GM18502 (cell line): ENCODE measurements at regions not wholly inside any gene's neighbourhood (a gene's known extent, or its start where the extent isn't known, plus 50 kb on each side); places are given as distances from the start of the nearest gene placed in this dataset.

Experiments used
- ATAC-seq: cut with Tn5 transposase; IDR thresholded peaks from one replicate; pipeline ENCODE4 v1.9.1; 2021; ENCODE audit warnings: mild to moderate bottlenecking; ENCODE audit not compliant: unreplicated experiment, poor library complexity

DNA sequence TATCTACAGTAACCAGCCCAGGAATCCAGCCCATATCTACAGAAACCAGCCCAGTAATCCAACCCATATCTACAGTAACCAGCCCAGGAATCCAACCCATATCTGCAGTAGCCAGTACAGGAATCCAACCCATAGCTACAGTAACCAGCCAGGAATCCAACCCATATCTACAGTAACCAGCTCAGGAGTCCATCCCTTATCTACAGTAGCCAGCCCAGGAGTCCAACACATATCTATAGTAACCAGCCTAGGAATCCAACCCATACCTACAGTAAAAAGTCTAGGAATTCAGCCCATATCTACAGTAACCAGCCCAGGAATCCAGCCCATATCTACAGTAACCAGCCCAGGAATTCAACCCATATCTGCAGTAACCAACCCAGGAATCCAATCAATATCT lies 445.0 kb upstream of the BOD1L1 start:
- ATAC-seq = no peak

DNA sequence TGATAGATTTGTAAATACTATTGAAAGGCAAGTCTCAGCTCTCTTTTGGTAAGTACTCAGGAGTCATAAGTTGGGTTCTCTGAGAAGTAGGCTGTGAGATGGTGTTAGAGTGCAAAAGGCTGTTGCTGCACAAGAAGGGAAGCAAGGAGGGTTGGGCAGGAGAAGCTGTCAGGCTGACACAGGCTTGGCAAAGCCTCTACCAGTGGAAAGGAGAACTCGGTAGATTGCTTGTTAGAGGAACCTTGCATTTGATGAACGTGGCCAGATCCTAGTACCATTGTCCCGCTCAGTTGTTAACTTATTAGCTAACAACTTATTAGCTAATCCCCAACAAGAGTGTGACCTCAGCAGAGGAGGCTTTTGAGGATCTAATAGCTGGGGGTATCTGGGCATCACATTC lies 449.3 kb upstream of the BOD1L1 start:
- no peak for ATAC-seq

DNA sequence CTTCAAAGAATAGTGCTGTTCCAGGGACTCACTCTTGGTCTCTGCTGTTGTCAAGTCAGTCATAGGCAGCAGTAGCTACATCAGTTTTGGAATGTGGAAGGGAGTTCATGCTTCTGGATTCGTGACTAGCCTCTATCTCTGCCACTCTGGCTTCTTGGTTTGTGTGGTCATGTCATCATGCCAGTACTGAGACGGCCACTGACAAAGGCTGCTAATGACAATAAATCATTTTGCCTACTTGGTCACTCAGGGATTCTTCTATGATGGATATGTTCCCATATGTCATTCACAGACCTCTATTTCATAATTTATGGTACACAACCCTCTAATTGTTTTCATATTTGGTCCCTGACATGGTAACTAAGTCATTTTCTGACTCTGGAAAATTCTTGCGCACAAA lies 450.8 kb upstream of the BOD1L1 start:
- no peak for ATAC-seq

DNA sequence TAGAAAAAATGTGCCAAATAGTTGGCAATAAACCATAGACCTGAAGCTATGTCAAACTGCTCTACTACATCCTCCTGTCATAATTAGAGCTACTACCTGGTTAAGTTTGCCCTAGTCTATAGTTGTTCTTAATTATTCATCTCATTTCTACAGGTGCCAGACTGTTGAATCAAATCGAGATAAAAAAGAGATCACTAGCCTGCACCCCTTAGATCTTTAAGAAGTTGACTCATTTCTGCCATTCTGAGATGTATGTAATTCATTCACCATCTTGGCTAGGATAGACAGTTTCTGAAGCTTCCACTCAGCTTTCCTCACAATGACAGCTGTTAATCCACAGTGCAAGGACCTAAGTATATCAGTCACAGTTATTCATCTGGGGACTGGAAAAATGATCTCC lies 452.1 kb upstream of the BOD1L1 start:
- no peak for ATAC-seq

DNA sequence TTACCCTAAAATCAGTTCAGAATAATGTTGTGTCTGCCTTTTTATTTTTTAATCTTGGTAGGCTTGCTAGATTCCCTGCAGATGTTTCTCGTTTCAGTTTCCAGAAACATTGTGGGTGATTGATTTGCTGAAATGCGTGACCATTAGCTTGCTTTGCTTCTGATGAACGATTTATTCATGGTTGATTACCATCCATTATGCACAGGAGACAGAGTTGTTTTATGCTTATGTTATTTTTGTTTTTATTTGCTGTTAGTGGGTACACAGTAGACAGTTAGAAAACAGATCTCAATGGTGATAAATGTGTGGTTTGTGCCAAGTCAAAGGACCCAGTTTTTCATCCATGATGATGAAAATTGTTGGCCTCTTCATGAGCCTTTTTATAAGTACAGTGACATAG lies 455.6 kb upstream of the BOD1L1 start:
- no peak for ATAC-seq

DNA sequence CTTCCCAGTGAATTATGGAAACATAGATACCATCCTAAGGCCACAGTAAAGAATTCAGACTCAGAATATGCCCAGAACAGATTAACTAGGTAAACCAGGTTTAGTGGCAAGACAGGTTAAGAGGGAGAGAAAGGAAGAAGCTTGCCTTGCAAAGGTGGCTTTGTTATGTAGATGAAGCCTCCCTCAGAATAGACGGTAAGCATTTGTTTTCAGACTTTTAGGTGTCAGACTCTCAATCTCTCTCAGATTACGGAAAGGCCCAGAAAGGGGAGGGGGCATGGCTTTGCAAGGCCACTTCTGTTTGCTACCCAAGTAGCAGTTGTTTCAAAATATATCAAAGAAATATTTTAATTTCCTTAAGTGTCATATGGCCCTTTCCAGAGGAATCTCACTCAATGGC lies 457.1 kb upstream of the BOD1L1 start:
- ATAC-seq = no peak

DNA sequence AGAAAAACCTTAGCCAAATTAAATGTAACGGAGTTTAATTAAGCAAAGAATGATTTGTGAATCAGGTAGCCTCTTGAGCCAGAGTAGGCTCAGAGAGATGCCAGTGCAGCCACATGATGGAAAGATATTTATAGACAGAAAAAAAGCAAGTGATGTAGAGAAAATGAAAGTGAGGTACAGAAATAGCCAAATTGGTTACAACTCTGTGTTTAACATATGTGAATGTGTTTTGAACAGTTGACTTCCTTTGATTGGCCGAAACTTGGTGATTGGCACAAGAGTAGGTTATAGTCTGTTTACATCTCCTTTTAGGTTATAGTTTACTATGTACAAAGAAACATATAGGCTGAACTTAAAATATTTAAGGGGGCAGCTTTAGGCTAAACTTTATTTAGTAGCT lies 459.9 kb upstream of the BOD1L1 start:
- peak; percentile 84 for ATAC-seq

DNA sequence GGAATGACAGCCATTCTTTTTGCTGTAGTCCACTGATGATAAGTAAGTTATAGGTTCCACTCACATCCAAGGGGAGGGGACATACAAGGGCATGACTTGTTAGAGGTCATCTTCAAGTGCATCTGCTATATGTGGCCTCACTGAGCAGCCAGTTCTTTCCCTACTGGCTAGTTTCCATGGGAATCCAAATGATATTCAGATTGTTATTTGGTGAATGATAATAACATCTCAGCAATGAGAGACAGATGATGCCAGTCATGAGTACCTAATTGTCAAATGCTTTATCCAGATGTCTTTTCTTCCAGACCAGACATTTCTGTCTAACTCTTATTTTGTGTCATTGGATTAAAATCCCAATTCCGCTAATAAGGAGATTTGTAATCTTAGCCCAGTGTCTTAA lies 460.4 kb upstream of the BOD1L1 start:
- no peak for ATAC-seq

DNA sequence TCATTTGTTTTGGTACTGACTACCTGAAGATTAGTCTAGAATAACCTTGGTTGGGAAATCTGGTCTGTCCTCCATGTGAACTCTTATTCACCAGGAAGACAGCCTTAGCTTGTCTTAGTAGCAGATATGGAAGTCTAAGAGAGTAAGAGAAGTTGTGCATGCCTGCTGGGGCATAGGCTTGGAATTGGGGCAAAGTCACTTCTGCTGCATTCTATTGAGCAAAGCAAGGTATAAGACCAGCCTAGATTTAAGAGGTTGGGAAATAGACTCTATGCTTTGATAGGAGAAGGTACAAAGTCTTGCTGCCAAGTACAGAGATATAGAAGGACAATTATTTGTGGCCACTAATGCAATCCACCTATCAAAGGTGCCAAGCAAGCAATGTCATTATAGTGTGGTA lies 464.0 kb upstream of the BOD1L1 start:
- ATAC-seq = no peak

DNA sequence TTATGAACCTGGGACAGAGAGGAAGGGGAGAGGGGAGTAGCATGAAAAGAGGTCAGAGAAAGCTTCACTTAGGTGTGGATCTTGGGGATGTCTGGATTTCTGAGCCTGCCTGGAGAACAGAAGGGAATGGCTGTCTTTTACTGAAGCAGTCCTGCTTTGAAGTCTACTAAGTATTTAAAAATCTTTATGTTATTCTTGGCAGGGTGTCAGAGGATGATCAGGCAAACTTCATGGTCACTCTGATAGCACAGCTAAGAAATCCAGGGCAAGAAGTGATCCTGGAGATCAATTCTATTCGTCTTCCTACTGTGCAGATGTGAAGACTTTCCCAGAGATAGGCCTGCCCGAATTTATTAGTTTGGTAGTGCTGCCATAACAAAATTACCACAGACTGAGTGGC lies 464.4 kb upstream of the BOD1L1 start:
- no peak for ATAC-seq

DNA sequence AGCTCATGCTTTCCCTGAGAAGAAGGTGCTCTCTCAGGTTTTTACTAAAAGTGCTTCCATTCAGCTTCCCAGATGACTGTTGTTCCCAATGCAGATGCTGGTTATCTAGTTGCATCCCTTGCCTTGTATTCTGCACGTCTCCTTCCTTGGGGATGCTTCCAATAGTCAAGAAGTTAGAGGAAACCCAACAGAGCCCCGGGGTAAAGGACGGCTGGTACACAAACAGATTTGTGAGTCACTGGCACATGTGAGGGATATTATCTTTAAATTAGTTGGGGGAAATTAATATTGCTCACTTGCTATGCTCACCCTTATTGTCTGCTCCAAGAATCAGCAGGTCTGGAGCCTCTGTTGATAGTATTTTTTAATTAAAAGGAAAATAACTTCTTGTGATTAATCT lies 465.2 kb upstream of the BOD1L1 start:
- ATAC-seq = no peak

DNA sequence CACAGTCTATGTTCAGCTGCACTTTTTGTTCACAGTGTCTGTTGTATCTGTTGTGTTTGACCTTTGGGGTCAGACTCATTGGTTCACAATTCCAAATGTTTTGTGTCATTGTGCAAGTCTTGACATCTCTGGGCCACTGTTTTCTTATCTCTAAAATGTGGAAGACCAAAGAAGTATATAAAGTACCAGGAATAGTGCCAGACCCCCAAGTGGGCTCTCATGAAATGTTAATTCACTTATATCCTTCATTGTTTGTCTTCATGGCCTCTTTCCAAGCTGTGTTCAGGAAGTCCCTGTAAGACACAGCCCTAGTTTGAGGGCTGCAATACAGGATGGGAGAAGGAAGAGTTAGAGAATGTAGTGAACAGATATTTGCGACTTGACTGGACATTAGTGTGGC lies 468.3 kb upstream of the BOD1L1 start:
- ATAC-seq = no peak

DNA sequence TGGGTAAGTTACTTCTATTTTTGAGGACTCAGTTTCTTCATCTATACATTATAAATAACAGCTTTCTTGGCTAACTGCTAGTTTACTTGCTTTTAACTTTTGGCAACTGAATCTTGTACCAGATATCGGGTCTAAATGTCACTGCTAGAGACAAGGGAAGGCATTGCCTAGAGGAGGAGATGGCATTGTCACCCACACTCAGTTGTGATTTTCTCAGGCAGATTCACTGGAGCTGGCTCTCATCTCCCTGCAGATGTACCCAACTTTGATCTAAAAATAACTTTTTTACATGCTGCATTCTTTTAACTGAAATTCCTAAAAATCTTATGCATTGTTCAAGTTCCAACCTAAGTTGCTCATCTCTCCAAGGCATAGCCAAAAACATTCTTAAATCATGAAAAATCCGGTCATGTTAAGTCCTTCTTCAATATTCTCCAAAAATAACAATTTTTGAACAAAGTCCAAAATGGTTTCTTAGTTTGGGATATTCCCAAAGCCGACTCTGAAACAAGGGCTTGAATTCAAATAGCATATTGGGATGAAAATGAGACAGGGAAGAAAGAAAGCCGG lies 469.0 kb upstream of the BOD1L1 start:
- ATAC-seq = no peak

DNA sequence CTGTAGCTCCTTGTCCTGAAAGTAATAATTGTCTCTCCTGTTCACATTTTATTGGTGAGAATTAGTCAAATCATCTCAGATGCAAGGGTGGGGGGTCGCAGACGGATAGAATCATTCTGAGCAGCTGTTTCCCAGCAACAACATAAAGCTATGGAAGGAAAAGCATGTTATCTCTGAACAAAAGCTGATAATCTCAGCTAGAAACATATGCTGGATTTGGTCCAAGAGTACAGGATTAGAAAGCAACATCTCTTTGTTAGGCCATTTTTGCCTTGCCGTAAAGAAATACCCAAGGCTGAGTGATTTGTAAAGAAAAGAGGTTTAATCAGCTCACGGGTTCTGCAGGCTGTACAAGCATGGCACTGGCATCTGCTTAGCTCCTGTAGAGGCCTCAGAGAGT lies 472.8 kb upstream of the BOD1L1 start:
- no peak for ATAC-seq

DNA sequence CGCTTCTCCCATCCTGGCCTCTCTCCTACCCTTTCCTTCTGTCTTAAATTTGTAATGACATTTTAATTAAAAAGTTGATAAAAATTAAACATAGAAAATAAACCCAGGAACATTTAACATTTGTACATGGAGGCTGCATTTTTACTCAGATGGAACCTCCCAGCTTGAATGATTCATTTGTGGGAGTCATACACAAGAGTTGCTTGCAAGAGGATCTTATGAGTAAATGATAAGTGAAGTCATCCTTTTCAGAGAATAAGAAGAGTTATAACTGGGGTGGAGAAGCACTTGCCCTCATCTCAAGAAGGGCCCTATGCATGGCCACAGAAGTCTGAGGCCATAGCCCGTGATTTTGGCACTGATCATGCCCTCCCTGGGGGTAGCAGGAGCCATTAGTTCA lies 482.9 kb upstream of the BOD1L1 start:
- no peak for ATAC-seq

DNA sequence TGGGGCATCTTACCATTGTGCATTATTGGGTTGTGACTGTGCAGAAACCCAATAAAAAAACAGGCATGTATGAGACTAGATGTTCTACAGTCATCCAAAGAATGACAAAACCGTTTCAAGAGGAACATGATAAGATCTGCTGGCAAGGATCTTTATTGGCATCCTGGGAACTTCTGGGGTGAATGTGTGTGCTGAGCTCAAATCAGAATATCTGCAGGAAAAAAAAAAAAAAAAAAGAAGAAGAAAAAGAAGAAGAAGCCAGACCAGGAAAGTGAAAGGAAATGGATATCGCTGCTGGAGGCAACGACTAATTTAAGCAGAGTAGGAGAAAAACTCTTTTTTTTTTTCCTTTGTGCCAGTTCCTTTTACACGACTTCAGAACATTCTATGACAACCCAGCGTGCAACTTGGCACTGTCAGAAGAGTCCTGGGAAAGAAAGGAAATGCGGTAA lies 484.2 kb upstream of the BOD1L1 start:
- no peak for ATAC-seq

DNA sequence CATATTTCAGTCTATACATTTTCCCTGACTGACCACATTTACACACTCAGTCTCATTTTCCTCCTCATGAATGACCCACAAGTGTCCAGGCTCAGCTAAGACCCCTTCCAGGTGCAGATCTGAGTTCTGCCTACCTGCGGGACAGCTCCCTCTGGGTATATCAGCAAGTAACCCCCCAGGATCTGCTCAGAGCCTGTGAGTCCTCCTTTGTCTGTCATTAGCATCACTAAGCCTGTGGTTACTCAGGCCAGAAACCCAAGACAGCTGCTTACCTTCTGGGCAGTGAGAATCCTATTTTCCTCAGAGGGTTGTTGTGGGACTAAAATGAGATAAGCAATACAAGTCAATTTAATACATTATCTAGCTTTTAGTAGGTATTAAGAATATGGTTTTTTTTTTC lies 487.6 kb upstream of the BOD1L1 start:
- no peak for ATAC-seq

DNA sequence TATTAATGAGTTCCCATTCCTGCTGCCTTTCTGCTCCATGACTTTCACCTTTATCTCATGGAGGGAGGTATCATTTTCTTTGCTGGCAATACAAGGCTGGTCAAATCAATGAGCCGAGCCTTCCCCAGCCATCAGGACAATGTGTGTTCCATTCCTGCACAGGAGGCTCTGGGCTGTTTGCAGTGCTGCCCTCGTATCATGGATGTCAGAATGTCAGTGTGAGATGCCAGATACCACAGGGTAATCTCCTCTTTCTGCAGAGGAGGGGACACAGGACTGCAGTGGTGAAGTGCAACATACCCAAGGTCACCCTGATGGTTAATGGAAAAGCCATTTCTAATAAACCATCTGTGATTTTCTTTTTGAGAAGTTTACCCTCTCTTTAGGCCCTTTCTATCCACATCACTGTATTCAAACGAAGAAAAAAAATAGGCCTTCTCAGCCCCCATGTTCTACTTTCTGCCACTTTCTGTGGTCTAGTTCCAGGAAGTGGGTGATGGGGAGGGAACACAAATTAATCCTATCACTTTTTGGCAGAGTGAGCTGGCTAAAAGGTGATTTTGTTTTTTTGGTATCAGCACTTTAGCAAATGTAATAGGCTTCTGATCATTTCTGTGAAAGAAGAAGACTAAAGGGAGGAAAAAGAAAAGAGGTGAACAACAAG lies 490.2 kb upstream of the BOD1L1 start:
- peak; percentile 64 for ATAC-seq

DNA sequence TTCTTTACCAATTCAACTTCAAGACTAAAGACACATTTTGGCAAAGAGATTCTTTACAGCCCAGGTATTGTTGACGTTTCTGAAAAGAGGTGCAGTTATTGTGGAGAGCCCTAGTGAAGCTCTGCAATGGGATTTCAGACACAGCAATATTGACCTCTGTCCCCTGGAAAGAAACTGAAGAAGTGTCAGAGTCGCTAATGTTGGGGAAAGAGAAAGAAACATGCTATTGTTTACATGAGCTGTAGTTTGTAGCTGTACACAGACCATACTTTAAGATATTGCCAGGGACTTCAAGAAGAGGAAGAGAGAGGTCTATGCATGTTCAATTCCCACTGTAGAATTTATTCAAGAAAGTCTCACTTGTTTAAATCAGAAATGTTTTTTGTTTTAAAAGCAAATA lies 497.3 kb upstream of the BOD1L1 start:
- no peak for ATAC-seq

DNA sequence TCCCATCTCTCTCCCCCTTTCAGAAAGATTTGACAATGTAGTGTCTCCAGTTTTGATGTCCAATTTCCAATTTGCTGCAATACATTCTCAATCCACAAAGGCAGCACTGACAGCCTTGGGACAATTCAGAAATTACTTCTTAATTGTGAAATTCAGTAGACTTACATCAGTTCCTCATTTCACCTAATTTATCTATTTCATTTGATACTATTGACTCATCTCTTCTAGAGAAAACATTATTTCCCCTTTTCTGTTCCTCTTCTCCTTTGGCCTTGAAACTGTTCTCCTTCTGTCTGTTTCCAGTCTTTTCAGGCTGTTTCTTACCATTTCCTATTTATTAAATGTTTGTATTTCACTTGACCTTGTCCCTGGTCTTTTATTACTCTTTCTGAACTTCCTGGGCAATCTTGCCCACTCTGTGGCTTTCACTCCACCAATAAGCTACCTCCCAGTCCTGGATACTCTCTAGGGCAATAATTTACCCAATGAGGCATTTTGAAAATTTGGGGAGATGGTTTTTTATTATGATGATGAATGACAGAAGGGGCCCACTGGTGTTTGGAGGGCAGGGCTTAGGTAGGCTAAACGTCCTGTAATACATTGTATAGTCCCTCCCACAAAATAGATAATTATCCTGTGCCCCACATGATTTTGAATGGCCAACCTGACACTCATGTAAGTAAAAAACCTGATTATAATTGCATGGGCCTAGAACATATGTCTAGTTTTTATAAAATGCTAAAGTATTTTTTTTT lies 498.0 kb upstream of the BOD1L1 start:
- peak; percentile 96 for ATAC-seq

DNA sequence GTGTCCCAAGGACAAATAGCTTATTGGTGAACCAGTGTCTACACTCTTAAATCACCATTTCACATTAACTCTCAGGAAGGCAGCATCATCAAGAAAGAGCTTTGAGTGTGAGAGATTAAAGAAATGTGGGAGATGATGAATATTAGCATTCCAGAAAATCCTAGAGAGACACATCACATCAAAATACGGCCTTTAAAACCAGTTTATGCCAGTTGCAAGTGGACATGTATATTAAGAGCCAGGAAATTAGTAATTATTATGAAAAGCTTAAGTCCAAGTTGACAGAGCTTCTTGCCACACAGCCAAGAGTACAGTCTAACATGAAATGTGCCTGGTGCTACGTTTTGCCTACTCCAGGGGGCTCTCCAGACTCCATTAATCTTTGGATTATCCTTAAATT lies 503.0 kb upstream of the BOD1L1 start:
- ATAC-seq = no peak

DNA sequence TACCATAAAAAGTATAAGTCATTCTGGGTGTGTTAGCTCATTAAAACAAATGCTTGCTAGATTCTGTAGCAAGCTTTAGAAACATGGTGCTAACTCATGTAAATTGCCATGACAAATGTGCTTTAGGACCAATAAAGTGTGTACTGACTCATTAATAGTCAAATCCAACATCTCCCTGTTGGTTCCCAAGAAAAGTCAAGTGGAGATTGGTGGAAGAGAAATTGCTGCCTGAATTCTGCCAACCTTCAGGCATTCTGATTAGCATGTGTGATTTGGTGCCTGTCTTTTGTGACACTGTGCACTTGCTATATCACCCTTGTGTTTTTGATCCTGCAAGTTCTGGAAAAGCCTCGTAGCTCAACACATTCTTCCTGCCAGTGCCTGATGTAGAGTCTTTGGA lies 503.8 kb upstream of the BOD1L1 start:
- no peak for ATAC-seq
